SK-N-SH treated with all-trans-retinoic acid at 6 μM for 48 hours (cell line): ENCODE measurements at regions not wholly inside any gene's neighbourhood (a gene's known extent, or its start where the extent isn't known, plus 50 kb on each side); places are given as distances from the start of the nearest gene placed in this dataset.

ENCODE experiments used
- ATAC-seq: fragments of 200-7000 bp; cut with Tn5 transposase; 3 replicates; pipeline ENCODE4 v1.9.1; 2020; ENCODE audit warnings: mild to moderate bottlenecking, moderate library complexity
- ARNTL ChIP-seq: fragments of 450-650 bp; formaldehyde crosslinking; IDR thresholded peaks from 2 replicates; pipeline ENCODE4 v1.5.0; 2020; ENCODE audit warnings: low read depth, mild to moderate bottlenecking, moderate library complexity, borderline replicate concordance
- BACH2 ChIP-seq: fragments of 250-450 bp; sonication (Bioruptor Pico); IDR thresholded peaks from 2 replicates; pipeline ENCODE4 v1.9.0; 2021; ENCODE audit warnings: mild to moderate bottlenecking, borderline replicate concordance
- CSDC2 ChIP-seq: fragments of 250-450 bp; sonication (Bioruptor Pico); IDR thresholded peaks from 2 replicates; pipeline ENCODE4 v1.5.0; 2020; ENCODE audit warnings: mild to moderate bottlenecking, moderate library complexity
- ESRRG ChIP-seq: fragments of 250-450 bp; sonication (Bioruptor Pico); IDR thresholded peaks from 2 replicates; pipeline ENCODE4 v1.6.1; 2021; ENCODE audit warnings: mild to moderate bottlenecking
- GLIS3 ChIP-seq: fragments of 250-450 bp; sonication (Bioruptor Pico); IDR thresholded peaks from 2 replicates; pipeline ENCODE4 v1.5.0; 2020; ENCODE audit warnings: mild to moderate bottlenecking, moderate library complexity
- ISL1 ChIP-seq: fragments of 250-450 bp; sonication (Bioruptor Pico); IDR thresholded peaks from 2 replicates; pipeline ENCODE4 v2.1.2; 2022; ENCODE audit warnings: mild to moderate bottlenecking, moderate library complexity
- OSR1 ChIP-seq: fragments of 250-450 bp; sonication (Bioruptor Pico); IDR thresholded peaks from 2 replicates; pipeline ENCODE4 v1.8.0; 2022; ENCODE audit warnings: moderate library complexity, mild to moderate bottlenecking, inconsistent platforms
- PPARA ChIP-seq: fragments of 250-450 bp; sonication (Bioruptor Pico); IDR thresholded peaks from 2 replicates; pipeline ENCODE4 v1.5.0; 2020; ENCODE audit warnings: mild to moderate bottlenecking, borderline replicate concordance
- RARB ChIP-seq: fragments of 250-450 bp; sonication (Bioruptor Pico); IDR thresholded peaks from 2 replicates; pipeline ENCODE4 v1.8.0; 2021; ENCODE audit warnings: mild to moderate bottlenecking, moderate library complexity
- SNAI2 ChIP-seq: fragments of 250-450 bp; sonication (Bioruptor Pico); IDR thresholded peaks from 2 replicates; pipeline ENCODE4 v1.5.0; 2020; ENCODE audit warnings: mild to moderate bottlenecking, moderate library complexity
- TOX ChIP-seq: fragments of 250-450 bp; sonication (Bioruptor Pico); IDR thresholded peaks from 2 replicates; pipeline ENCODE4 v1.8.0; 2021; ENCODE audit warnings: mild to moderate bottlenecking, moderate library complexity, borderline replicate concordance
- ZC3H10 ChIP-seq: fragments of 250-450 bp; sonication (Bioruptor Pico); IDR thresholded peaks from 2 replicates; pipeline ENCODE4 v1.5.1; 2021; ENCODE audit warnings: mild to moderate bottlenecking, moderate library complexity
- ZFP3 ChIP-seq: fragments of 250-450 bp; sonication (Bioruptor Pico); IDR thresholded peaks from 2 replicates; pipeline ENCODE4 v1.5.0; 2020; ENCODE audit warnings: mild to moderate bottlenecking, moderate library complexity
- ZFP30 ChIP-seq: fragments of 450-650 bp; formaldehyde crosslinking; IDR thresholded peaks from 2 replicates; pipeline ENCODE4 v1.5.0; 2022; ENCODE audit warnings: mild to moderate bottlenecking, moderate library complexity
- ZNF565 ChIP-seq: fragments of 450-650 bp; formaldehyde crosslinking; conservative IDR thresholded peaks from 2 replicates; pipeline ENCODE4 v1.5.0; 2020; ENCODE audit warnings: low read depth, mild to moderate bottlenecking, moderate library complexity
- ZNF70 ChIP-seq: fragments of 450-650 bp; formaldehyde crosslinking; IDR thresholded peaks from 2 replicates; pipeline ENCODE4 v1.5.0; 2020; ENCODE audit warnings: mild to moderate bottlenecking, moderate library complexity
- ZNF8 ChIP-seq: fragments of 450-650 bp; formaldehyde crosslinking; IDR thresholded peaks from 2 replicates; pipeline ENCODE4 v1.5.0; 2020; ENCODE audit warnings: mild to moderate bottlenecking, moderate library complexity
- TF ChIP-seq, protein P1 (sequence below): fragments of 250-450 bp; sonication (Bioruptor Pico); IDR thresholded peaks from 2 replicates; pipeline ENCODE4 v1.5.1; 2021; ENCODE audit warnings: mild to moderate bottlenecking, moderate library complexity
- TF ChIP-seq, protein P2 (sequence below): fragments of 250-450 bp; sonication (Bioruptor Pico); IDR thresholded peaks from 2 replicates; pipeline ENCODE4 v1.5.0; 2020; ENCODE audit warnings: mild to moderate bottlenecking, moderate library complexity

DNA sequence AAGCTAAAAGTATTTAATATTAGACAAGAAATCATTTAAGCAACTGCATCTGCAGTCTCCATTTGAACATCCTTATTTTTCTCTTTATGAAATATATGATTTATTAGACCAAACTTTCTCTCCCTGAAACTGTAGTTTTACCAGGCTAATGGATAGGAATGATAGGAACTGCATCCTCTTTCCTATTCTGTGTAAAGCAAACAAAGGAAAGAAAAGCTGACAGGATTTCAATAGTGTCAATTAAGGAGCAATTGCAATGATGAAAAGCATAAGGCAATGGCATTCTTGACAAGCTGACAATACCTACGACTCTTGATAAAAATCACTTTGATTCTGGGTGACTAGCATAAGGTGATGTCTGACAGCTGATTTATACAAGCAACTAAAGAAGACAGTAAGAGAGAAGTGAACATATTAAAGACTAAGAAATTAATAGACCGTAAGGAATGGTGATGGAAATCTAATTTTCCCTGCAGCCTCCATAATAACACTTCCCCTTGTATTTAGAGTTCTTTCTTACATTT is 502.5 kb downstream of the TECRL start (continued):
- TF ChIP-seq, protein P1, sequence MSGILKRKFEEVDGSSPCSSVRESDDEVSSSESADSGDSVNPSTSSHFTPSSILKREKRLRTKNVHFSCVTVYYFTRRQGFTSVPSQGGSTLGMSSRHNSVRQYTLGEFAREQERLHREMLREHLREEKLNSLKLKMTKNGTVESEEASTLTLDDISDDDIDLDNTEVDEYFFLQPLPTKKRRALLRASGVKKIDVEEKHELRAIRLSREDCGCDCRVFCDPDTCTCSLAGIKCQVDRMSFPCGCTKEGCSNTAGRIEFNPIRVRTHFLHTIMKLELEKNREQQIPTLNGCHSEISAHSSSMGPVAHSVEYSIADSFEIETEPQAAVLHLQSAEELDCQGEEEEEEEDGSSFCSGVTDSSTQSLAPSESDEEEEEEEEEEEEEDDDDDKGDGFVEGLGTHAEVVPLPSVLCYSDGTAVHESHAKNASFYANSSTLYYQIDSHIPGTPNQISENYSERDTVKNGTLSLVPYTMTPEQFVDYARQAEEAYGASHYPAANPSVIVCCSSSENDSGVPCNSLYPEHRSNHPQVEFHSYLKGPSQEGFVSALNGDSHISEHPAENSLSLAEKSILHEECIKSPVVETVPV (CRISPR knock-in tag), result no peak
- no peak for TF ChIP-seq BACH2 (CRISPR knock-in tag)
- TF ChIP-seq PPARA, result no peak
- no peak for TF ChIP-seq ZNF70
- TF ChIP-seq ZNF8, result no peak
- TF ChIP-seq ZFP3 (CRISPR knock-in tag), result no peak
- no peak for TF ChIP-seq RARB (CRISPR knock-in tag)
- TF ChIP-seq ZFP30 (CRISPR knock-in tag), result no peak
- no peak for TF ChIP-seq CSDC2 (CRISPR knock-in tag)
- no peak for TF ChIP-seq ESRRG
- TF ChIP-seq TOX (CRISPR knock-in tag), result no peak

DNA sequence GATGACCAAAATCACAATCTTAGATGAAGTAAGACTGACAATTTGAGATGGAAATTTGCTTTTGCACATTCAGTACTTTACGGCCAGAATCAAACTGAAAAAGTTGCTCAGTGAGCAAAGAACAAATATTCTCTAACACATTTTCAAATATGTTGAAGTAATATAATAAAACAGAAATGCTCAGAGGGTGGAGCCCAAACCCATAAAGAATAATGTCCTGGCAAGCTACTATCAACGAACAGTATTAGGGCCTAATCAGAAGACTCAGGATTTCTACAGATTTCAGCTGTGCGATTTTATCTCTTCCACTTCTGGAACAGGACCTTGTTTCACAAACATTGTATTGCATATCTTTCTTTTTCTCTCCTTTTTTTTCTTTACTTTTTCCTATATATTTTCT is 505.0 kb downstream of the TECRL start:
- no peak for ATAC-seq
- no peak for TF ChIP-seq BACH2 (CRISPR knock-in tag)
- no peak for TF ChIP-seq ARNTL (CRISPR knock-in tag)
- no peak for TF ChIP-seq OSR1 (CRISPR knock-in tag)
- TF ChIP-seq PPARA, result no peak
- TF ChIP-seq ESRRG, result no peak
- TF ChIP-seq, protein P2, sequence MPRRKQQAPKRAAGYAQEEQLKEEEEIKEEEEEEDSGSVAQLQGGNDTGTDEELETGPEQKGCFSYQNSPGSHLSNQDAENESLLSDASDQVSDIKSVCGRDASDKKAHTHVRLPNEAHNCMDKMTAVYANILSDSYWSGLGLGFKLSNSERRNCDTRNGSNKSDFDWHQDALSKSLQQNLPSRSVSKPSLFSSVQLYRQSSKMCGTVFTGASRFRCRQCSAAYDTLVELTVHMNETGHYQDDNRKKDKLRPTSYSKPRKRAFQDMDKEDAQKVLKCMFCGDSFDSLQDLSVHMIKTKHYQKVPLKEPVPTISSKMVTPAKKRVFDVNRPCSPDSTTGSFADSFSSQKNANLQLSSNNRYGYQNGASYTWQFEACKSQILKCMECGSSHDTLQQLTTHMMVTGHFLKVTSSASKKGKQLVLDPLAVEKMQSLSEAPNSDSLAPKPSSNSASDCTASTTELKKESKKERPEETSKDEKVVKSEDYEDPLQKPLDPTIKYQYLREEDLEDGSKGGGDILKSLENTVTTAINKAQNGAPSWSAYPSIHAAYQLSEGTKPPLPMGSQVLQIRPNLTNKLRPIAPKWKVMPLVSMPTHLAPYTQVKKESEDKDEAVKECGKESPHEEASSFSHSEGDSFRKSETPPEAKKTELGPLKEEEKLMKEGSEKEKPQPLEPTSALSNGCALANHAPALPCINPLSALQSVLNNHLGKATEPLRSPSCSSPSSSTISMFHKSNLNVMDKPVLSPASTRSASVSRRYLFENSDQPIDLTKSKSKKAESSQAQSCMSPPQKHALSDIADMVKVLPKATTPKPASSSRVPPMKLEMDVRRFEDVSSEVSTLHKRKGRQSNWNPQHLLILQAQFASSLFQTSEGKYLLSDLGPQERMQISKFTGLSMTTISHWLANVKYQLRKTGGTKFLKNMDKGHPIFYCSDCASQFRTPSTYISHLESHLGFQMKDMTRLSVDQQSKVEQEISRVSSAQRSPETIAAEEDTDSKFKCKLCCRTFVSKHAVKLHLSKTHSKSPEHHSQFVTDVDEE (CRISPR knock-in tag), result no peak
- no peak for TF ChIP-seq ISL1 (CRISPR knock-in tag)
- no peak for TF ChIP-seq SNAI2
- TF ChIP-seq, protein P1 (CRISPR knock-in tag), result no peak

DNA sequence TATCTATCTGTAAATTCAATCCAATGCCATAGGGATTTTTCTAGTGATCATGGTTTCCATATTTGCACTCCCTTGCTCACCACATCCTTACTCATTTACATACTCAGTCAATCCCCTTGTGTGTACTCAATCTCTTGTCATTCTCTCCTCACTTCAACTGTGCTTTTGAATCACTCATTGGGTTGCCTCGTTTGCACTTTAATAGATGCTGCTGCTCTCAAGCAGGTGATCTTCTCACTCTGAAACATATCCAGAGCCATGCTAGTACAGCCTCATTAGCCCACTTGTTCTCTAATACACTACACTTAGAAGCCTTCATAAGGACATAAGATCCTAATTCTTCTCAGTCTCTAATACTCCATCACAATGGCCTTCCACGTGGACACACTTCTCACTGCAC is 507.9 kb downstream of the TECRL start:
- ATAC-seq, result no peak

GRCh38 chr4:63898961-63899360 is 510.3 kb downstream of the TECRL start:
- ATAC-seq, result no peak
- TF ChIP-seq ZC3H10, result no peak
- TF ChIP-seq CSDC2 (CRISPR knock-in tag), result no peak
- TF ChIP-seq, protein P2 (CRISPR knock-in tag), result no peak
- no peak for TF ChIP-seq OSR1 (CRISPR knock-in tag)
- no peak for TF ChIP-seq ZNF8
- TF ChIP-seq GLIS3 (CRISPR knock-in tag), result no peak
- TF ChIP-seq, protein P1 (CRISPR knock-in tag), result no peak

More for the DNA sequence above, 507.9 kb downstream of the TECRL start:
- TF ChIP-seq ZNF565 (CRISPR knock-in tag) (no peak), ESRRG (no peak), RARB (CRISPR knock-in tag) (no peak), ZFP3 (CRISPR knock-in tag) (no peak)
- TF ChIP-seq, protein P2 (CRISPR knock-in tag), result no peak
- TF ChIP-seq, all 23 proteins: peak for 0
